GM23338 (cell line): ENCODE measurements at regions not wholly inside any gene's neighbourhood (a gene's known extent, or its start where the extent isn't known, plus 50 kb on each side); places are given as distances from the start of the nearest gene placed in this dataset.

ENCODE experiments used
- ATAC-seq: fragments of 200-7000 bp; cut with Tn5 transposase; 3 replicates; pipeline ENCODE4 v1.9.1; 2020
- DNase-seq: peaks from one replicate; pipeline ENCODE4 v3.0.0-alpha.2; 2015; ENCODE audit warnings: low spot score
- H2AFZ ChIP-seq: fragments of 200-600 bp; sonication (generic); 2 replicates; pipeline ENCODE4 v1.8.0; 2016; ENCODE audit warnings: antibody characterized with exemption, mild to moderate bottlenecking, moderate library complexity
- H3F3A ChIP-seq: fragments of 200-600 bp; sonication (generic); replicated peaks from 2 replicates; pipeline ENCODE4 v1.8.0; 2017; ENCODE audit warnings: antibody characterized with exemption, mixed run types, low read depth
- H3K27ac ChIP-seq: fragments of 200-600 bp; sonication (generic); 2 replicates; pipeline ENCODE4 v1.6.1; 2016; ENCODE audit warnings: low read depth
- H3K27me3 ChIP-seq: fragments of 200-600 bp; sonication (generic); 2 replicates; pipeline ENCODE4 v1.8.0; 2016; ENCODE audit warnings: mild to moderate bottlenecking, mixed run types, moderate library complexity; ENCODE audit not compliant: insufficient read depth
- H3K36me3 ChIP-seq: fragments of 200-600 bp; sonication (generic); 2 replicates; pipeline ENCODE4 v1.8.0; 2016; ENCODE audit warnings: mild to moderate bottlenecking; ENCODE audit not compliant: insufficient read depth
- H3K4me1 ChIP-seq: fragments of 200-600 bp; sonication (generic); 2 replicates; pipeline ENCODE4 v1.8.0; 2016; ENCODE audit warnings: mild to moderate bottlenecking, moderate library complexity; ENCODE audit not compliant: insufficient read depth
- H3K4me2 ChIP-seq: fragments of 200-600 bp; sonication (generic); 2 replicates; pipeline ENCODE4 v1.7.1; 2017; ENCODE audit warnings: mixed run types
- H3K4me3 ChIP-seq: fragments of 200-600 bp; sonication (generic); 2 replicates; pipeline ENCODE4 v1.6.1; 2016; ENCODE audit warnings: mixed run types
- H3K79me2 ChIP-seq: fragments of 200-600 bp; sonication (generic); replicated peaks from 2 replicates; pipeline ENCODE4 v1.8.0; 2017; ENCODE audit warnings: mild to moderate bottlenecking; ENCODE audit not compliant: insufficient read depth
- H3K9me2 ChIP-seq: fragments of 200-600 bp; sonication (generic); 2 replicates; pipeline ENCODE4 v1.8.0; 2017; ENCODE audit not compliant: insufficient read depth
- H4K20me1 ChIP-seq: fragments of 200-600 bp; sonication (generic); replicated peaks from 2 replicates; pipeline ENCODE4 v1.8.0; 2017; ENCODE audit warnings: mild to moderate bottlenecking; ENCODE audit not compliant: insufficient read depth
- H3K27ac Mint-ChIP-seq: 2 replicates; pipeline ENCODE4 v1.8.0; 2020; ENCODE audit warnings: inconsistent platforms, mild to moderate bottlenecking, moderate library complexity, mixed read lengths
- H3K27me3 Mint-ChIP-seq: 3 replicates; pipeline ENCODE4 v1.8.0; 2022; ENCODE audit warnings: low read depth, mild to moderate bottlenecking, moderate library complexity, mixed read lengths, inconsistent platforms; ENCODE audit not compliant: insufficient read depth, poor library complexity
- H3K36me3 Mint-ChIP-seq: 3 replicates; pipeline ENCODE4 v1.8.0; 2021; ENCODE audit warnings: low read depth, mild to moderate bottlenecking, inconsistent platforms, moderate library complexity, mixed read lengths
- H3K4me1 Mint-ChIP-seq: 3 replicates; pipeline ENCODE4 v1.8.0; 2020; ENCODE audit warnings: mild to moderate bottlenecking, inconsistent platforms, mixed read lengths
- H3K4me3 Mint-ChIP-seq: 3 replicates; pipeline ENCODE4 v1.8.0; 2021; ENCODE audit warnings: moderate library complexity, mild to moderate bottlenecking, inconsistent platforms, mixed read lengths
- H3K9me3 Mint-ChIP-seq: 3 replicates; pipeline ENCODE4 v1.8.0; 2020; ENCODE audit warnings: moderate library complexity, mild to moderate bottlenecking, inconsistent platforms, mixed read lengths
- CREB1 ChIP-seq: fragments of 250-450 bp; sonication (Bioruptor Pico); IDR thresholded peaks from 2 replicates; pipeline ENCODE4 v1.5.0; 2020; ENCODE audit warnings: low read depth, mild to moderate bottlenecking, moderate library complexity
- CTCF ChIP-seq, 2 experiments: fragments of 200-600 bp in 1 of 2; sonication (generic) in 1 of 2; conservative IDR thresholded peaks; 2 replicates each; pipeline versions ENCODE4 v1.5.1 to v1.6.1; 2016 to 2017; ENCODE audit warnings: antibody characterized with exemption in 2 of 2, low read depth in 2 of 2, mild to moderate bottlenecking in 2 of 2, moderate library complexity in 1 of 2
- EZH2 ChIP-seq: fragments of 200-600 bp; sonication (generic); IDR thresholded peaks from one replicate; pipeline ENCODE4 v1.8.0; 2017; ENCODE audit warnings: antibody characterized with exemption, mild to moderate bottlenecking, low read depth; ENCODE audit not compliant: unreplicated experiment
- NANOG ChIP-seq: IDR thresholded peaks from 2 replicates; pipeline ENCODE4 v1.6.1; 2016; ENCODE audit warnings: antibody characterized with exemption, borderline replicate concordance
- POLR2AphosphoS5 ChIP-seq: IDR thresholded peaks from 2 replicates; pipeline ENCODE4 v1.6.1; 2016; ENCODE audit warnings: antibody characterized with exemption, low read depth
- ZNF462 ChIP-seq: fragments of 250-450 bp; sonication (Bioruptor Pico); IDR thresholded peaks from 2 replicates; pipeline ENCODE4 v1.5.0; 2020; ENCODE audit warnings: mild to moderate bottlenecking, moderate library complexity

DNA sequence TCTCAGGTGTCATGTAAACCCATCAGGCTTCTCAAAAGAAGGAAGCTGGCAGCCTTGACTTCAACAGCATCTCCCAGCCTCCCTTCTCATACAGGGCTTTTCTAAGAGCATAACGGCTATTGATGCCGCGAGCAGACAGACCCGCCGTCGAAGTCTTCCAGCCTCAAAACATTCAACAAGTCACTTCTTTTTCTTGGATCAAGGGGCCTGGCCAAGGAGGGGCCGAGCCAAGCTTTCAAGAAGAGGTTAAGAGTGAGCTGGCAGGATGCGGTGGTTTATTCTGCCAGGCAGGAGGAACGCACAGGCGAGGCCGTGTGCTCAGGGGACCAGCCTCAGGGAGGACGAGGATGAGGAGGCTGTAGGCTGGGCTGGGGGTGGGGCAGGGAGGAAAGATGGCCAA lies 102.9 kb upstream of the RFLNA start (continued):
- TF ChIP-seq ZNF462 (CRISPR knock-in tag): no peak
- no peak for TF ChIP-seq POLR2AphosphoS5
- TF ChIP-seq EZH2: no peak
- no peak for TF ChIP-seq CREB1
- no peak for TF ChIP-seq CTCF (conservative IDR thresholded peaks at IDR 0.05; ENCODE audit: low read depth in 2 of 2)

GRCh38 chr12:124194264-124194892 lies 100.5 kb upstream of the RFLNA start:
- DNase-seq: no peak
- no peak overlapping the region for H3K4me3 ChIP-seq
- no peaks in the 10 kb centered on the region for H3F3A ChIP-seq
- H3K27ac ChIP-seq: no peak overlapping the region
- no peak overlapping the region; the same call in 1 of the 2 replicates for H2AFZ ChIP-seq
- Mint-ChIP-seq H3K9me3 (peaks cover 21% of the 10 kb centered on the region), H3K27ac (no peak overlapping the region), H3K36me3 (no peaks in the 10 kb centered on the region; the same call in 1 of the 3 replicates), H3K4me1 (peaks cover 7% of the 10 kb centered on the region; the same call in 1 of the 3 replicates), H3K27me3 (peaks cover 5% of the 10 kb centered on the region), H3K4me3 (no peak overlapping the region)
- H3K27me3 ChIP-seq: no peaks in the 10 kb centered on the region
- no peaks in the 10 kb centered on the region for H4K20me1 ChIP-seq
- no peak for TF ChIP-seq POLR2AphosphoS5
- TF ChIP-seq NANOG: no peak
- H3K9me2 ChIP-seq: no peaks in the 10 kb centered on the region
- ATAC-seq: no peak
- no peaks in the 10 kb centered on the region for H3K79me2 ChIP-seq
- H3K36me3 ChIP-seq: no peaks in the 10 kb centered on the region
- H3K4me1 ChIP-seq: peaks cover 7% of the 10 kb centered on the region; the same call in 1 of the 2 replicates
- no peak overlapping the region for H3K4me2 ChIP-seq
